ENCODE measurements at regions not wholly inside any gene's neighbourhood (a gene's known extent, or its start where the extent isn't known, plus 50 kb on each side); places are given as distances from the start of the nearest gene placed in this dataset.

DNA sequence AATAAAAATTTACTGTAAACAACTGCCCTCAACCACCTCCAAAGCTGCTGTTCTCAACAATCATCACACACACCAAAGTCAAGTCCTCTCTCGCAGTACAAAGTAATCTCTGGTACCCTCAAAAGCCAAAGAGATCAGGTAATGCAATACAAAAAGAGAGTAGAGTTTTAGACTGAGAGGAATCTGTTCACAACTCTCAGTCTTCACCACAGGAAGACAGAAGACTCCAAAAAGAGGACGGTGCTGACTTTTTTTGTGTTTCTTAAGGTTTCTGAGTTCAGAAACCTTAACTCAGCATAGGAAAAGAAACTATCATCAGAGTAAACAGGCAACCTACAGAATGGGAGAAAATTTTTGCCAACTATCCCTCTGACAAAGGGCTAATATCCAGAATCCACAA, 1072.3 kb upstream of the DIAPH2 start:
- no peak for TF ChIP-seq FOXK2 (IDR thresholded peaks at IDR 0.05)
- no peak for TF ChIP-seq SP1 (IDR thresholded peaks at IDR 0.05)
- no peak for TF ChIP-seq FOXM1 (IDR thresholded peaks at IDR 0.05; ENCODE audit: borderline replicate concordance)
- TF ChIP-seq ZNF384 (IDR thresholded peaks at IDR 0.05) = no peak
- no peak for TF ChIP-seq LEF1 (IDR thresholded peaks at IDR 0.05; ENCODE audit: borderline replicate concordance)
- TF ChIP-seq, protein P1, sequence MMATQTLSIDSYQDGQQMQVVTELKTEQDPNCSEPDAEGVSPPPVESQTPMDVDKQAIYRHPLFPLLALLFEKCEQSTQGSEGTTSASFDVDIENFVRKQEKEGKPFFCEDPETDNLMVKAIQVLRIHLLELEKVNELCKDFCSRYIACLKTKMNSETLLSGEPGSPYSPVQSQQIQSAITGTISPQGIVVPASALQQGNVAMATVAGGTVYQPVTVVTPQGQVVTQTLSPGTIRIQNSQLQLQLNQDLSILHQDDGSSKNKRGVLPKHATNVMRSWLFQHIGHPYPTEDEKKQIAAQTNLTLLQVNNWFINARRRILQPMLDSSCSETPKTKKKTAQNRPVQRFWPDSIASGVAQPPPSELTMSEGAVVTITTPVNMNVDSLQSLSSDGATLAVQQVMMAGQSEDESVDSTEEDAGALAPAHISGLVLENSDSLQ (IDR thresholded peaks at IDR 0.05) = no peak
- TF ChIP-seq BHLHE40 (IDR thresholded peaks at IDR 0.05; ENCODE audit: borderline replicate concordance) = no peak
- TF ChIP-seq FOXA1 (IDR thresholded peaks at IDR 0.05) = no peak
- TF ChIP-seq ELF4 (IDR thresholded peaks at IDR 0.05) = no peak
- TF ChIP-seq NFRKB (IDR thresholded peaks at IDR 0.05) = no peak
